ENCODE measurements at regions not wholly inside any gene's neighbourhood (a gene's known extent, or its start where the extent isn't known, plus 50 kb on each side); places are given as distances from the start of the nearest gene placed in this dataset.

GRCh38 chr2:105617631-105618350, 126.9 kb upstream of the NCK2 start:
- DNase-seq = no peak

- no peak for DNase-seq
Measured at GRCh38 chr2:105615305-105615704, 129.4 kb upstream of the NCK2 start.

- peak; percentile 58 for DNase-seq
Measured at GRCh38 chr2:105611811-105612424, 132.8 kb upstream of the NCK2 start.

DNA sequence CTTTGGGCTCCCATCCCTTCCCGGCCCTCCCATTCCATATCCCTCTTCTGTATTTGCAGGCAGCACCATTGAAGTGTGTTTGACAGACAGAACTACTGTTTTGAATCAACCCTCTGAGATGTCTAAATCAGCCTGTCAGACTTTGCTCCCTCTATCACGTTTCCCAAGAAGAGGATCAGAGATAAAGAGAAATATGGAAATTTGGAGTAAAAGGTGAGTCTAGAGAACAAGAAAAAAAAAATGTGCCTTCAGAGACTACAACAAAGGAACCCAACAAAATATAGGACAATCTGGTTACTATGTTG, 133.4 kb upstream of the NCK2 start:
- no peak for DNase-seq

DNA sequence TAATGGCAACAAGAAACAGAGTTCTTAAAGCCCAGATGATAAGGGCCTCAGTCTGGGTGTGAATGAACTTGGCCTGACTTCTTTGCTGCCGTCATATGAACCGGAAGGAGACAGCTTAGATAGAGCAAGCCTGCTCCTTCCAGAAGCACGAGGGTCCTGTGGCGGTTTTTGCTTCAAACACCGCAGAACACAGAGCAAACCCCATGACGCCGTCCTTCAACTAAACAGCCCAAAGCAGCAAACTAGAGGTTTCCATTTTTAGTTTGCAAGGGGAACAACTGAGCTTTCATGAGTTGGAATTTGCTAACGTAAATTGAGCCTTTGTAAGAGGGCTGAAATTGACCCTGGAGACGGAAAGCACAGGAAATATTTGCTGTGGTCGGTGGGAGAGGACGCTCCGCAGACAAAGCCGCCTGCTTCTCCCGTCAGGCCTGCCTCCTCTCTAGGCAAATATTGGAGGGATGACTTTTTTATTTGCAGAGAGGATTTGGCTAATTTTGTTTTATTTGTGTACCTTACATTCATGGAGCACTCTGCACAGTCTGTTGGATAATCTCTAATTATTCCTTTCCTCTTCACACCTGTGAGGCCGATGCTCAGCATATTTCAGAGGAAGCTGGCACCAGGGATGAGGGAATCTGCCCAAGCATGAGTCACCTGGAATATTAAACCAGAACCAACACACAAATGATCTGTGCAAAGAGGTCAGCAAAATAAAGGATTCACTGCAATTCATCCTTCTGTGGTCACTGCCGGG, 134.0 kb upstream of the NCK2 start:
- peak; percentile 58 for DNase-seq

DNA sequence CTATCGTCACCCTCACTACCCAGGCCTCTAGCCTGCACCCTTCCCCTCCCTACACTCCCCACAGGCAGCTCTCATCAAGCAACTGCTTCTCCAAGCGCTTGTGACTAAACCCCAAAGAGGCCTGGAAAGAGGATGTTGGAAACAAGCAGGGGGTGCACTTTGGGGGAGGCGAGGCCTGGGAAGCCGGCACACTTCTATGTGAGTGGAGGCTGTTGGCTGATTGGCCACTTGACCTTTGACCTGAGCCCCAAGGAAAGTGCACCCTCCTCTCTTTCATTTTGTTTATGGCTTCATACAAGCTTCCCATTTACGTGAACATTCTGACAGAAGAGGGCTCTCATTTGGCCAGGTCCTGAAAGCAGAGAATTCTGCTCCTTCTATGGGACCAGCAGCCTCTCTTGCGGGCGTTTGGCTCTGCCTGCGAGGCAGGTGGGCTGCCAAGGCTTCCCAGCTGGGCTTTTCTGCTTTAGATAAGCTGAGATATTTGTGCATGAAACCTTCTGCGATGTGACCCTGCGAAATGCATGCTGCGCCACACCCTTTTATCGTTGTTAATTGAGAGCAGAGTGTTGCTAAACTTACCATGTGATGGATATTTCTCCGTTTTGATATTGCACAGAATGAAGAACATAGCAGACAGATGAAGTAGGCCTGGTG, 134.8 kb upstream of the NCK2 start:
- no peak for DNase-seq

DNA sequence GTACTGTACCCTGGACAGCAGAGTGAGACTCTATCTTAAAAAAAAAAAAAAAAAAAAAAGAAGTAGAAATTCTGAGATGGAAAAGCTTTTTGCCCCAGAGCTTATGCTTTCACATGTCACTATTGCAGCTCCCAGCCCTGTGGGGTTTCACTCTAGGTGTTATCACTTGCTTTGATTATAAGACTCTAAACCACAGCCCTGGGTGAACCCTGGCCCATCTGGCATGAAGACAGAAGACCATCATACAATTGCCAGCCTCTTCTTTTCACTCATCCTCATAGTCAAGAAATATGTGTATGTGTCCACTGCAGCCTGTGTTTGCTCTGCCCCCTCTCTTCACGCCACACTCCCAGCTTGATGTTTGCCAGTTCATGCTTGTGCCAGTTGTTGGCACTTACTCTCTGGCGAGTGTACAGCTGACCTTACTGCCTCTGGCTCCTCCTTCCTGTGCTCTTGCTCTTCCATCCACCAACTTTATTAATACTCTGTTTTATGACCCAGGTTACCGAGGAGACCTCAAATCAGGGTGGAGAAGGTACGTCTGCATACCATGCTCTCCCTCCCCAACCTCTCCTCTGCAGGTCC, 136.7 kb upstream of the NCK2 start:
- DNase-seq = no peak

- no peak for DNase-seq
Measured at GRCh38 chr2:105606081-105606480, 138.6 kb upstream of the NCK2 start.

- peak; percentile 50 for DNase-seq
Measured at GRCh38 chr2:105604938-105605337, 139.8 kb upstream of the NCK2 start.

DNA sequence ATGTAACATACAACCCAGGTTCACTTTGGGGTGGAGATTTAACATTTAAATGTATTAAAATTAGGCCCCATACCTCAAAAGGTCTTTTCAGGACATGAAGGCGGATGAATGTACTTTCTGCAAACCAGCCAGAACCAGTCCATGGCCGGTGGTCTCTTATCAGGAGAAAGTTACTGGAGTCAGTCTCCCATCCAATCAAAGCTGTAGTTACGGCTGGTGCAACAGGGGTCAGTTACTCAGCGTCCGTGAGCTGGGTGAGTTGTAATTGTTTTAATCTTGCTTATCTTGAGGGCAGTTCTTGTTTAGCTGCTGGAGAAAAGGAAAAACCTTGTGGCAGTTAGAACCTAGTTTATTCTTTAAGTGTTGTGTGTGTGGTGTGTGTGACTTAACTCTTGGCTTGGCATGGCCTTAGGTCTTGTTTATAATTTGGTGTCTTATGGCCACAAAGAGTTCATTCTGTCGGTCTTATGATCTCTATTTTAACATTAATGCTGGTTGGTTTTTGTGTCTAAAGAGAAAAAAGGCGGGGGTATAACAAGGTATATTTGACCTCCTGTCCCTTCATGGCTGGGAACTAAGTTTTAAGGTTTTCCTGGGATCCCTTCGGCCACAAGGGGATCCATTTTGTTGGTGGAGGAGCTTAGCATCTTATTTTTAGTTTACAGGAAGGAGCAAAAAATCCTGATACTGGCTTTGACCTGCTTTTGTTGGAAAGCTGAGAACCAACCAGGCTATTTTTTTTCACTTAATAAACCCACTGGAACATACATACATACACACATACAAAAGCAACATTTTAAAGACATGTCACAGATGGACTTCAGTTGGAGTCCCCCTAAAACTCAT, 143.5 kb upstream of the NCK2 start:
- no peak for DNase-seq

GRCh38 chr2:105600602-105600948, 144.1 kb upstream of the NCK2 start:
- no peak for DNase-seq

DNA sequence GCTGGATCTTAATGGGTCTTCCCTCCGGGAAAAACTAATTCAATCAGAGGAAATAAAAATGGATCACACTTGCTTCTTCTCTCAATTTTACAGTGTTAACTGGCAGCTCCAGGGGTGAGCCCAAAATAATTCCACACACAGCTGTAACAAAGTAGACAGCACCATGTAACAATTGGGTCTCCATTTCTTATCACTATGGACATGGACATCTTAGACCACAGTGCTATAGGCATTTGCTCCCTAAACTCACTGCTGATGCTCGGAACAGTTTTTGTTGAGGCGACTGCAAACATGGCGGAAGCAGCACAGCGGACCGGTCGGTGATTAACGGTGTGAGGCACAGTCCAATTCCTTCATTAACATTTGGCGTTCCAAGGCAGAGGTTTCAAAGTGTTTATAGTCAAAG, 144.7 kb upstream of the NCK2 start:
- DNase-seq = no peak

DNA sequence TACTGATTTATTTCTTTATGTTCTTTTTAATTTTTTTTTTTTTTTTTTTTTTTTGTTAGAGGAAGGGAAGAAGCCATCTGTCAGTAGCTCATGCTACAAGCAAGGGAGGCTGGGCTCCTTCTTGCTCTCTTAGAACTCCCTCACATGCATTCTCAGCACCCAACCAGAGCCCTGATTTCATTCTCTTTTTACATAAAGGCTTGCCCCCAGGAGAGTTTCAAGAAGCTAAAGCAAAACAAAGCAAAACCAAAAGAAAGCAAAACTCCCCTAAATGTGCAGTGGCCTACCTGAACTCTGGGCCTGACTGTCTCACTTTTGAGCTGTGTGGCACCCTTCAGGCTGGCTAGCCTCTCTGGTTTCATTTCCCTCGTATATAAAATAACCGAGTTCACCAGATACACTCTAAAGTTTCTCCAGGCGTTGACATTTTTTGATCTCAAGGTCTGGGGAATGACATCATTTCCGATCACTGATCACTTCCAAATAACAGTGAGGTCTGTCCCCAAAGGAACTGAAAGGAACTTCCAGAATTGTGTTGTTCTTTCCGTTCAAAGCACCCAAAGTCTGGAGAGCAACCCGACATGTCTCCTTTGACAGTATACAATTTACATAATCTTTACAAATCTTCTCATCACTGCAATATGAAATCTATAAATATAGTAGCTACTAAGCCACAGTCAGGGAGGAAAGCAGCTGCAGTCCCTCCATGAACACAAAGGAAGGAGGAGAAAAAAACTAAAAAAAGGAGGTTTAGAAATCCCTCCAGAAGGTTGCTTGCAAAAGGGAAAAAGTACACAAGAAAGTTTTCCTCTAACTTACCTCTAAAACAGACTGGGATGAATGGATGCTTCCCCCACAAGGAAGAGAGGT, 145.6 kb upstream of the NCK2 start:
- no peak for DNase-seq

- no peak for DNase-seq
Measured at GRCh38 chr2:105597806-105598803, 146.6 kb upstream of the NCK2 start.

DNA sequence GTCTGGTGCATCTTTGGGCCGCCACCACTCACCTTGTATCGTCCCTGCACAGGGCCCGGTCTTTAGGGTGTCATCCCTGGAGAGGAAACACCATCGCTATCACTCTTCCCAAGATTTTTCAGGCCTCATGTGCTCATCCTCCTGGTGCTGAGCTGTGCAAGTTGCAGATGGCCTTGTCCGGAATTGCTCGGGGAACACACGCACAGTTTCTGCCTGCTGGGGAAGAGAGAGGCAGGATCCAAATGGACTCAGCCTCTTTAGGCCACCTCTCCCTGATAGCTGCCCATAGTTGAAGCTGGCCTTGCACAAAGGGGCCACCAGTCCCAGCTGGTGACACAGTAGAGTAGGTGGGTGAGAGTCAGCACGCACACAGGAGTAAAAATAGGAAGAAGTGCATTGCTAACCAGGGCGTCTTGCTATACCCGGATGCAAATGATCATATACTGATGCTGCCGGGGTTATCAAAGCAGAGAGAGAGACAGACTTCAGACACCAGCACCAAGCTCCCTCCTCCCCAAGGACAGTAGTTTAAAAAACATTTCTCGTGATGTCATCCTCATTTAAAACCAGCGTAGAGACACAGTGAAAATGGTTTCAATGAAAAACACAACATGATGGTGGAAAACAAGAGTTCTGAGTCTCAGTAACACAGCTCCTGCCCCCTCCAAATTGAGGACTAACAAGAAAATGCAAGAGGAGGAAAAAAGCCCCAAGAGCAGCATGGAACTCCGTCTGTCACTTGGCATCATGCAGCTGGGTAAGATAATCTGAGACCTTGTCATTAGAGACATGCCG, 147.5 kb upstream of the NCK2 start:
- no peak for DNase-seq

GRCh38 chr2:105596411-105596921, 148.2 kb upstream of the NCK2 start:
- DNase-seq = no peak

DNA sequence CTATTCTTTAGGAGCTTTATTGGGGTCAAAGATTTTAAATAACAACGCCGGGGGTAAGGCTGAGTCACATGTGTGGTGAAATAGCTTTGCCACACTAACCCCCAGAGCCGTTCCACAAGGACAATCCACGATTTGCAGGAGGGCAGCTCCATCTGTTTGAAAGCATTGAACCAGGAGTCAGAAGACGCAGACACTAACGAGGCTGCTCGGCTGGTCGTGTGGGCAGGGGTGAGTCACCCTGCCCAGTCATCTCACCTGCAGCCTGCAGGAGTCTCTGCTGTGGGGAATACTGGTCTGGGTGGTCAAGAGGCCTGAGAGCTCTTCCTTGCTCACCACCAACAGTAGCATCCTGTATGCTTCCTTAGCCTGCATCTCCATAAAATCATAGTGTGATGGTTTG, 149.2 kb upstream of the NCK2 start:
- no peak for DNase-seq

- no peak for DNase-seq
Measured at GRCh38 chr2:105593221-105593967, 151.3 kb upstream of the NCK2 start.

Data from right hindlimb (tissue), 1 donor.